NCI-H345 treated with DMSO at 0.1 percent for 48 hours (cell line): ENCODE measurements at regions not wholly inside any gene's neighbourhood (a gene's known extent, or its start where the extent isn't known, plus 50 kb on each side); places are given as distances from the start of the nearest gene placed in this dataset.
"Not testable (repeated sequence)": the region's sequence is repeated elsewhere in the genome, so short reads cannot be mapped to it uniquely, and the experiment has no call there.

Source experiments
- DNase-seq: peaks from one replicate; lab custom pipeline; 2025; ENCODE audit not compliant: unreplicated experiment; lab: John Stamatoyannopoulos, UW

DNA sequence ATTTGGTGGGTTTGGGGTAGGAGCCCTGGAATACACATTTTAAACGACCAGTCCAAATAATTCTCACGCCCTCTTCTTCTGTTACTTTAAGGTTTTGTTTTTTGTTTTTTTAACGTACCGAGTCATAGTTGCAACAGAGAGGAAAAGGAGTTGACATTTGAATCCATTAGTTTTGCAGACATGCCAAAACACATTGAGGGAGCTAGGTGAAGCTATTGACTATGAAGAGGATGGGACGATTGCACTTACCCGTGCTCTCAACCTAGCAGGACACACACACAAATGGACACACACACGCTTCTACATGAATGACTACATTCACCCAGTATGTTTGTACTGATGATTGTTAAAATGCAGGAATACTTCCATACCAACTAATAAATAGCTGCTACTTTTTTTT is 54.3 kb upstream of the CIT start:
- no peak for DNase-seq

DNA sequence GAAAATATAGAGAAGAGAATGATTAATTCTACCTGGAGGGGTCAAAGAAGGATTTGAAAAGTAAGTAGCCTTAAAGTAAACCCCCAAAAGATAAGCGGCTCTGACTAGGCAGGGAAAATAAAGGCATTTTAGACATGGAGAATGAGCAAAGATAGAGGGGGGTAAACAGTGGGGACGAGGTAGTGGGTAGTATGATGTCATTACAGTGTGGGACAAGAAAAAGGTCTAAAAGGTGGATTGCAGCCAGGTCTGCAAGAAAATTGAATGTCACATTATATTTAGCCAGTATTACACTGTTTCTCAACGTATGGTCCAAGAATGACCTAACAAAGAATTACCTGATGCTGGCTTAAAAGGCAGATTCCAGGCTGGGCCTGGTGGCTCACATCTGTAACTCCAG is 55.8 kb upstream of the CIT start:
- no peak for DNase-seq

DNA sequence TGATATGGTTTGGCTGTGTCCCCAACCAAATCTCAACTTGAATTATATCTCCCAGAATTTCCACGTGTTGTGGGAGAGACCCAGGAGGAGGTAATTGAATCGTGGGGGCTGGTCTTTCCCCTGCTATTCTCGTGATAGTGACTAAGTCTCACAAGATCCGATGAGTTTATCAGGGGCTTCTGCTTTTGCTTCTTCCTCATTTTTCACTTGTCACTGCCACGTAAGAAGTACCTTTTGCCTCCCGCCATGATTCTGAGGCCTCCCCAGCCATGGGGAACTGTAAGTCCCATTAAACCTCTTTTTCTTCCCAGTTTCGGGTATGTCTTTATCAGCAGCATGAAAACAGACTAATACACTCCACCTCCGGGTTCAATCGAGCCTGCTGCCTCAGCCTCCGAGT is 54.3 kb upstream of the BICDL1 start:
- not testable (repeated sequence) for DNase-seq

GRCh38 chr12:119936705-119937311 is 52.2 kb upstream of the BICDL1 start:
- DNase-seq: no peak

- DNase-seq: peak; percentile 4
These were observed 50.9 kb upstream of the BICDL1 start for GRCh38 chr12:119938049-119938667.
